A549 (cell line): ENCODE measurements at regions not wholly inside any gene's neighbourhood (a gene's known extent, or its start where the extent isn't known, plus 50 kb on each side); places are given as distances from the start of the nearest gene placed in this dataset.

Experiments used
- MAZ ChIP-seq: fragments of 150-350 bp; IDR thresholded peaks from 2 replicates; pipeline ENCODE4 v1.6.1; 2014; ENCODE audit warnings: antibody characterized with exemption, low read depth, low read length, borderline replicate concordance
- MYC ChIP-seq: IDR thresholded peaks from 2 replicates; pipeline ENCODE4 v1.6.1; 2012; ENCODE audit warnings: mild to moderate bottlenecking, inconsistent platforms, low read length, improper control_type of control experiment, borderline replicate concordance
- USF2 ChIP-seq: fragments of 450-650 bp; IDR thresholded peaks from 2 replicates; pipeline ENCODE4 v1.6.1; 2014; ENCODE audit warnings: antibody characterized with exemption

- TF ChIP-seq MYC (no peak), USF2 (no peak), MAZ (no peak)
Observed at GRCh38 chr4:138412847-138413246, 170.7 kb upstream of the SLC7A11 start.
